ENCODE measurements at regions not wholly inside any gene's neighbourhood (a gene's known extent, or its start where the extent isn't known, plus 50 kb on each side); places are given as distances from the start of the nearest gene placed in this dataset.

GRCh38 chr2:217362286-217362685 is 502.4 kb upstream of the TNP1 start:
- H3K36me3 Mint-ChIP-seq (ENCODE audit: low read depth) = no peaks in the 10 kb centered on the region
- TF ChIP-seq REST (IDR thresholded peaks at IDR 0.05; ENCODE audit: unreplicated experiment) (no peak), ZNF331 (CRISPR knock-in tag; IDR thresholded peaks at IDR 0.05; ENCODE audit: low read depth) (no peak), ETS1 (IDR thresholded peaks at IDR 0.05) (no peak)

GRCh38 chr2:217361483-217361880 is 501.6 kb upstream of the TNP1 start:
- H3K4me3 ChIP-seq = no peak overlapping the region
- H4K20me1 ChIP-seq (replicated peaks; ENCODE audit: insufficient read depth) = no peaks in the 10 kb centered on the region
- peaks cover 9% of the 10 kb centered on the region for H3K27me3 Mint-ChIP-seq (ENCODE audit: insufficient read depth, low read depth, poor library complexity)
- DNase-seq (ENCODE audit: low spot score) (no peak), ATAC-seq (no peak)
- H3K9me3 Mint-ChIP-seq = no peaks in the 10 kb centered on the region; the same call in 2 of the 3 replicates
- no peaks in the 10 kb centered on the region for H3K36me3 Mint-ChIP-seq (ENCODE audit: low read depth)
- no peaks in the 10 kb centered on the region for H3K79me2 ChIP-seq (replicated peaks; ENCODE audit: insufficient read depth)
- H3K27ac Mint-ChIP-seq = no peak overlapping the region
- no peaks in the 10 kb centered on the region for H3K36me3 ChIP-seq (ENCODE audit: insufficient read depth)
- no peak overlapping the region for H3K4me3 Mint-ChIP-seq
- H3K4me1 Mint-ChIP-seq = peaks cover 13% of the 10 kb centered on the region
- H3K4me1 ChIP-seq (ENCODE audit: insufficient read depth) = no peaks in the 10 kb centered on the region; the same call in 1 of the 2 replicates
- H3K9me2 ChIP-seq (ENCODE audit: insufficient read depth) = peaks cover 3% of the 10 kb centered on the region; the same call in 1 of the 2 replicates
- no peak overlapping the region for H3K27ac ChIP-seq (ENCODE audit: low read depth)
- no peaks in the 10 kb centered on the region for H3F3A ChIP-seq (replicated peaks; ENCODE audit: low read depth)
- no peak overlapping the region for H3K4me2 ChIP-seq
- H2AFZ ChIP-seq = no peak overlapping the region
- H3K27me3 ChIP-seq (ENCODE audit: insufficient read depth) = no peaks in the 10 kb centered on the region
- TF ChIP-seq JUNB (IDR thresholded peaks at IDR 0.05; ENCODE audit: unreplicated experiment) (no peak), CREB1 (CRISPR knock-in tag; IDR thresholded peaks at IDR 0.05; ENCODE audit: low read depth) (no peak), STAT1 (IDR thresholded peaks at IDR 0.05; ENCODE audit: unreplicated experiment) (no peak), ZNF114 (CRISPR knock-in tag; IDR thresholded peaks at IDR 0.05) (no peak), ETS1 (IDR thresholded peaks at IDR 0.05) (no peak), POLR2AphosphoS5 (IDR thresholded peaks at IDR 0.05; ENCODE audit: low read depth) (no peak), NANOG (IDR thresholded peaks at IDR 0.05; ENCODE audit: borderline replicate concordance) (no peak), EZH2 (IDR thresholded peaks at IDR 0.05; ENCODE audit: low read depth, unreplicated experiment) (no peak), REST (IDR thresholded peaks at IDR 0.05; ENCODE audit: unreplicated experiment) (no peak)

More at GRCh38 chr2:217362286-217362685, 502.4 kb upstream of the TNP1 start:
- H3K27me3 Mint-ChIP-seq (ENCODE audit: insufficient read depth, low read depth, poor library complexity) = peaks cover 9% of the 10 kb centered on the region
- ATAC-seq (no peak), DNase-seq (ENCODE audit: low spot score) (no peak)
- H3K4me3 Mint-ChIP-seq = no peak overlapping the region
- H3K27me3 ChIP-seq (ENCODE audit: insufficient read depth) = no peaks in the 10 kb centered on the region
- no peaks in the 10 kb centered on the region for H4K20me1 ChIP-seq (replicated peaks; ENCODE audit: insufficient read depth)
- H3K4me2 ChIP-seq = no peak overlapping the region
- H3K4me3 ChIP-seq = no peak overlapping the region
- no peaks in the 10 kb centered on the region for H3K79me2 ChIP-seq (replicated peaks; ENCODE audit: insufficient read depth)
- H3K27ac ChIP-seq (ENCODE audit: low read depth) = no peak overlapping the region
- H3F3A ChIP-seq (replicated peaks; ENCODE audit: low read depth) = no peaks in the 10 kb centered on the region
- H3K36me3 ChIP-seq (ENCODE audit: insufficient read depth) = no peaks in the 10 kb centered on the region
- H3K4me1 ChIP-seq (ENCODE audit: insufficient read depth) = no peaks in the 10 kb centered on the region; the same call in 1 of the 2 replicates
- H3K4me1 Mint-ChIP-seq = peaks cover 10% of the 10 kb centered on the region
- H3K9me3 Mint-ChIP-seq = no peaks in the 10 kb centered on the region; the same call in 2 of the 3 replicates
- H3K27ac Mint-ChIP-seq = no peak overlapping the region
- H2AFZ ChIP-seq = no peak overlapping the region
- H3K9me2 ChIP-seq (ENCODE audit: insufficient read depth) = peaks cover 3% of the 10 kb centered on the region; the same call in 1 of the 2 replicates
